HG03558 (cell line): ENCODE measurements at regions not wholly inside any gene's neighbourhood (a gene's known extent, or its start where the extent isn't known, plus 50 kb on each side); places are given as distances from the start of the nearest gene placed in this dataset.

Experiments used
- ATAC-seq: cut with Tn5 transposase; IDR thresholded peaks from one replicate; pipeline ENCODE4 v1.9.1; 2021; ENCODE audit warnings: moderate number of reproducible peaks; ENCODE audit not compliant: unreplicated experiment; ENCODE audit errors: extremely low read depth

- no peak for ATAC-seq
Measured at GRCh38 chr13:36550177-36550576, 117.9 kb downstream of the CCNA1 start.

- no peak for ATAC-seq
Measured at GRCh38 chr13:36551445-36551844, 119.2 kb downstream of the CCNA1 start.

- ATAC-seq = no peak
Measured at GRCh38 chr13:36552334-36552733, 120.0 kb downstream of the CCNA1 start.

- no peak for ATAC-seq
Measured at GRCh38 chr13:36553491-36553890, 120.3 kb upstream of the SERTM1 start.

- ATAC-seq = peak; percentile 46
Measured at GRCh38 chr13:36555151-36555986, 118.5 kb upstream of the SERTM1 start.

GRCh38 chr13:36559375-36559774 lies 114.4 kb upstream of the SERTM1 start:
- ATAC-seq = no peak

GRCh38 chr13:36567485-36567884 lies 106.3 kb upstream of the SERTM1 start:
- no peak for ATAC-seq

GRCh38 chr13:36570489-36570888 lies 103.3 kb upstream of the SERTM1 start:
- no peak for ATAC-seq

GRCh38 chr13:36571444-36571843 lies 102.4 kb upstream of the SERTM1 start:
- ATAC-seq = no peak

GRCh38 chr13:36582977-36583376 lies 90.8 kb upstream of the SERTM1 start:
- ATAC-seq = no peak

GRCh38 chr13:36599641-36600040 lies 74.2 kb upstream of the SERTM1 start:
- no peak for ATAC-seq

- ATAC-seq = no peak
Measured at GRCh38 chr13:36601186-36601585, 72.6 kb upstream of the SERTM1 start.

GRCh38 chr13:36606060-36606459 lies 67.8 kb upstream of the SERTM1 start:
- no peak for ATAC-seq

- ATAC-seq = no peak
Measured at GRCh38 chr13:36608474-36608873, 65.3 kb upstream of the SERTM1 start.

GRCh38 chr13:36612230-36612629 lies 61.6 kb upstream of the SERTM1 start:
- ATAC-seq = no peak

- no peak for ATAC-seq
Measured at GRCh38 chr13:36616706-36617105, 57.1 kb upstream of the SERTM1 start.

- no peak for ATAC-seq
Measured at GRCh38 chr13:36619535-36619934, 54.3 kb upstream of the SERTM1 start.
